HG03066 (cell line): ENCODE measurements at regions not wholly inside any gene's neighbourhood (a gene's known extent, or its start where the extent isn't known, plus 50 kb on each side); places are given as distances from the start of the nearest gene placed in this dataset.
"Not testable (repeated sequence)": the region's sequence is repeated elsewhere in the genome, so short reads cannot be mapped to it uniquely, and the experiment has no call there.

ENCODE experiments used
- ATAC-seq: cut with Tn5 transposase; IDR thresholded peaks from one replicate; pipeline ENCODE4 v1.9.1; 2021; ENCODE audit warnings: low read depth; ENCODE audit not compliant: unreplicated experiment

DNA sequence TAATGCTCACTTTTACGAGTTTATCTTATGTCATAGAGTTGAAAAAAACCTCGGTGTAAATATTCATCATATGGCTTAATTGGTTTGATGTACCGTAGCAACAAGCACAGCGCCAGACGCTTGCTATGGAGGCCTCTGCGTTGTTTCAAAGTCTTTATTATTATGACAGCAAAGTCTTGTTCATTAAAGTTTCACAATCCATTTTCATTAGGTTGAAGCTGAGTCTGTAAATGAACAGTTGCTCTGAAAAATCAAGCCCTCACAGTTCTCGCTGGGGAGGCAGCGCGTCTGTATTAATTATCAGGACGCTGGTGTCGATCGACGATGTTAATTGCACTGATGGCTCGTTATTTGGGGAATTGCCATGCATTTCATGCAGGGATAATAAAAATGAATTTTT, 185.6 kb downstream of the INSC start:
- ATAC-seq: no peak

DNA sequence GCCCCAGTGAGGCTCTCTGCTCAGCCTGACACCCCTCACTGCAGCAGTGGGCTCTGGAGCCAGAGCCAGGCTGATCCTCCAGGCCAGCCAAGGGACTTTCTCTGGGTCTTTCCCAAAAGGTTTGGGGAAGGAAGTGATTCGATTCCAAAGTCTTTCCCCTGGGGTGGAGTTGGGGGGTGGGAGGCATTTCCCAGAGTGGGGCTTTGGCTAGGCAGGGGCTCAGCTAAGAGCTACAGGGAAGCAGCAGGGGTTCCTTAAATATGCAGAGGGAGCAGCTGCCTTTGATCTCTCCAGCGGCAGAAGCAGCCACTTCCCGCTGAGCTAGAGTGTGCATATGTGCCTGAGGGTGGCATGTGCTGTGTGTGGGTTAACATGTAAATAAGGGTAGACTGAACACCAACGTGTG, 192.9 kb downstream of the INSC start:
- ATAC-seq: no peak

DNA sequence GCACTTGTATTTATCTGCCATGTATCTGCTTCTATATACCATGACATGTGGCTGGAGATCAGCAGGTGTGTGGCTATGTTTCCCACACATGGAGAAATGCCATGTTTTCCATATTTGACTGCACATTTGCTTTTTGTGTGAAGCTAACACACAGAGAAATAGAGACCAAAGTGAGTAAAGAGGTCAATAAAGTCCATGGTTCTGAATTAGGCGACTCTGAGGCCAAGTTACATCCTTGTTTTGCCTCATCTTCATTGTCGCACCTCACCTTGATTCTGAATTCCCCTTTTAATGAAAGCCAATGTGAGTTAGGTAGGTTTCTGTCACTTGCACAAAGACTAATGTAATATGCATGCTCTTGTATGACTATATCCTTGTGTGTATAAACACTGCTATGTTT, 194.1 kb downstream of the INSC start:
- no peak for ATAC-seq

DNA sequence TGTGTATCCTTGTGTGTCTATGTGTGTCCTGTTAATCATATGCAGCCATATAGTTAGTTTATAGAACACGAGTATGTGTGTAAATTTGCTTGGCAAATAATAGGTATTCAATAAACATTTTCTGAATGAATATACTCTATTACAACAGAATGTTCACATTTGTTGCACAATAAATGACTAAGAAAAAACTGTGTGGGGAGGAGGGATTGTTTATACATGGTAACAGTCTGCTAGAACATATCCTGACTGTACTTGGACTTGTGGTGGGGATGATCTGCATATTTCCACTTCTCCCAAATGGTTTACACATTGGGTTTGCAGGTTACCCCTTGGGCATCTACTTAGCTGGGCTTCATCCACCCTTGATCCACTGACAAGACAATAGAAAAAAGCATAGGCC, 194.6 kb downstream of the INSC start:
- no peak for ATAC-seq

DNA sequence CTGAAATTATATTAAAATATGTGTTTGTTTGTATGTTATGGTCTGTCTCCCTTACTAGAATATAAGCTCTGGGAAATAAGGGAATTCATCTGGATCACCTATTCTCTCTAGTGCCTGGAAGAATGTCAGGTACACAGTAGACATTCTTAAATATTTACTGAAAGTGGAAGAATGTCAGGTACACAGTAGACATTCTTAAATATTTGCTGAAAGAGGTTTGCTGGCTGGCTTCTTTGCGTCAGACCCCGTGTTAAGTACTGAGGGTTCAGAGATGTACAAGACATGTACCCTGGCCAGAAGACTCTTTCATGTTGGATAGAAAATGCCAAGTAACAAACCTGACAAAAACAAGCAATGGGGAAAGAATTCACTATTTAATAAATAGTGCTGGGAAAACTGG, 199.1 kb downstream of the INSC start:
- ATAC-seq: no peak

DNA sequence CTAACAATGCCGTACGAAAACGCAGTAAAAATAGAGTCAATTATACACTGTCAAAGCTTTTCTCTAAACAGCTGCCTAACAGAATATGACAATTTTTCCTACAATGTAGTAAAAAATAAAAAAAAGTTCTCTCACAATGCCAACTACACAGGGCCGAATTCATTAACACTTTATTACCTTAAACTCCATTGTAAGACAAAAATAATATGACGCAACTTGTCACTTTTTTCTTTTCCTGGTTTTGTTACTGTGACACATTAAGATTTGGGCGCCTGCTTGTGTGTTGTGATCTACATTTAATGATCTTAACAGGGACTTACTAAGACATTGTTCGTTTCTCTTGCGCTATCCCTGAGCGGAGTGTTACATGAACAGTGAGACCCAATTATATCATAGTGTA, 204.1 kb downstream of the INSC start:
- ATAC-seq: no peak

DNA sequence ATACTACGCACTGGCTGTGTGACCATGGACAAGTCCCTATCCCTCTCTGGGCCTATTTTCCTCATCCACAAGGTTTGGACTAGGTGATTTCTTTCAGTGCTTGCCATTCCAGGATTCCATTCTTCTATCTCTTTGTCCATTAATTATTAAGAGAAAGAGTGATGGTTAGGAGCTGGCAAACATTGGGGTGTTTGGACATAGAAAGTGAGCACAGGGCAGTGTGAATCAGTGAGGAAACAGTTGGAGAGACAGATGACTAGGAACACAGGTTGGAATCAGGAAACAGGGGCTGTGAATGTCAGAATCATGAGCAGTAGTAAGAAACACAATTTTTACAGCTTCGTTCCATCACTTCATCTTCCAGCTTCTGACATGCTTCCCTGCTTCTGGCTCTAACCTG, 211.8 kb downstream of the INSC start:
- no peak for ATAC-seq

DNA sequence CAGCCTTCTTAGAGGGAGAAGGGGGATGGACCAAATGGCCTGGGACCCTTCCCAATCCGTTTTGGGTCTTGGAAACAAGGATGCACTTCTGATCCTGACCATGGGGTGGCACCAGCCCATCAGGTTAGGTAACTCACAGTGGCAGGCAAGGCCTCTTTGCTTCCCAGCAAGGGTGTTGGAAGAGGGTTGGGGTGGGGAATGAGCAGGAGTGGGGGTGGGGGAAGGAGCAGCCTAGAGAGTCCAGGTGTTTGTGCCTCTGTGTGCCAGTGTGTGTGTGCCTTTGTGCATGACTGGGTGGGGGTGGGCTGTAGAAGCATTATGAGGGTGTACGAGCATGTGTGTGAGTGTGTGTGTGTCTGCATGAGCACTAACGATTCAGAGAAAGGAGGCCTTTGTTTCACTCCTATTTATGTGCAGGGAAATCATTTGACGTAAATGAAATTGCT, 213.1 kb downstream of the INSC start:
- no peak for ATAC-seq

DNA sequence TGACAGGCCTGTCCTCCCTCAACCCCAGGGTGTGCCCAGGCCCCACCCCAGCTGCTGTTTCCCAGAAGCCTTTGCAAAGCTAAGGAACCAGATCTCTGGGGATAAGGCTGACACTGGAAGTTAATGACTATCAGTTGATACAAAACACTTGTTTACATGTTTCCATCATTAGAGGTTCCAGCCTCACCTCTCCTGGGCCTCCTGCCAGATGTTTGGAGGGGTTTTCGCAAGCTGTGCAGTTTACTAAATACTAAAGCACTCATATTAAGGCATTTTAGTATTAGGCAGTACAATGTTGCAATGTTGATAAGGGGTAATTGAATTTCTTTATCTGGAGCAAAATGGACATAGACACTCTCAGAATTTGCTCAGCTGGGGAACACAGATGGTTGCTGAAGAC, 218.7 kb downstream of the INSC start:
- ATAC-seq: no peak

DNA sequence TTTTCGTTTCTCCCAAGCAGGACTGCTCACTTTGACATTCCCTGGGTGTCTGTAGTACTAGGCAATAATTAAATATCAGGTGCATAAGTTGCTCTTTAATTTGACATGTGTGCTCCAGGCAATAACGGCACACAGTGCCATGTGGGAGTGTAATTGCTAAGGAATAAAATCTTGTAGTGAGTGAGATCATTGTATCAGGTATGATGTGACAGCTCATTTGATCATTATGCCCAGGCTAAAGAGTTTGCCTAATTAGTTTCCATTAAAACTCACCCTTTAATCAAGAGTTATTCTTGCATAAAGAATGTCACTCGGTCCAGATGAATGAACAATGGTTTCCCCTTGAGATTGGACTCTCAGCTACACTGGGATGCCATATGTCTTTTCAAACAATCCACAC, 220.0 kb downstream of the INSC start:
- no peak for ATAC-seq

DNA sequence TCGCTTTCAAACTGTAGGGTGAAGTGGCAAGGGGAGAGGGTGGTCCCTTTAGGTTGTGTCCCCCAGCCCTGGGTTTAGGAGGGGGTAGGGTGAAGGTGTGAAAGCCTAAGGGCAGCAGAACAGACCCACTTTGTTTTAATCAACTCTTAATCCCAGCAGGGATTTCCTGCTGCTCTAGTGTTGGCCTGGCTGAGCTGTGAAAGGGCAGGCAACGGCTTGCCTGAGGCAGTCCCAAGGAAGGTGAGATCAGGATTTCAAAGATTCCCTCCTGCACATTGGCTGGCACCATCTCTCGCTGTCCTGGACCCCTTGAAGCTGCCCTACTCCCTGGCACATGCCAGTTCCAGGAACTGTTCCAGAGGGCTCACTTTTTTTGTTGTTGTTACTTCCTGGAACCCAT, 221.3 kb downstream of the INSC start:
- no peak for ATAC-seq

DNA sequence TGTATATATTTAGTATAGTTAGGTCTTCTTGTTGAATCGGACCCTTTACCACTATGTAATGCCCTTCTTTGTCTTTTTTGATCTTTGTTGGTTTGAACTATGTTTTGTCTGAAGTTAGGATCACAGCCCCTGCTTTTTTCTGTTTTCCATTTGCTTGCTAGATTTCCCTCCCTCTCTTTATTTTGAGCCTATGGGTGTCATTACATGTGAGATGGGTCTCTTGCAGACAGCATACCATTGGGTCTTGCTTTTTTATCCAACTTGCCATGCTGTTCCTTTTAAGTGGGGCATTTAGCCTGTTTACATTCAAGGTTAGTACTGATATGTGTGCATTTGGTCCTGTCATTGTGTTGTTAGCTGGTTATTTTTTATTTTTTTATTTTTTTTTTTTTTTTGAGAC, 224.6 kb downstream of the INSC start:
- ATAC-seq: no peak

DNA sequence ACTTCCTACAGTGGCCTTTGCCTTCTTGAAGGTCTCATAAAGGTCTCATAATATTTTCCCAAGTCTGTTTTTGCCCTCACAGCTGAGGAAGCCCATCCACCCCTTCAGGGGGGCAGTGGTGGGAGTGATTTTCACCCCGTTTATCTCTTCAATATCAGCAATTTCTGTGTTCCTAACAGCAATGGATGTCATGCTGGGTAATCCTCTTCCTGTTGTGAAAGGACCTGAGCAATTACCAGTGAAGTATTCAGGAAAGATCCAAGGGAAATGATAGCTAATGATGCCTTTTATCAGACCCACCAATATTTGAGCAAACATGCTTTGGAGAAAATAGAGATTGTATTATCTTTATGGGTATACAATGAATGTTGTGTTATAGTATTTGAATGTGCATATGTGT, 226.9 kb downstream of the INSC start:
- ATAC-seq: no peak

DNA sequence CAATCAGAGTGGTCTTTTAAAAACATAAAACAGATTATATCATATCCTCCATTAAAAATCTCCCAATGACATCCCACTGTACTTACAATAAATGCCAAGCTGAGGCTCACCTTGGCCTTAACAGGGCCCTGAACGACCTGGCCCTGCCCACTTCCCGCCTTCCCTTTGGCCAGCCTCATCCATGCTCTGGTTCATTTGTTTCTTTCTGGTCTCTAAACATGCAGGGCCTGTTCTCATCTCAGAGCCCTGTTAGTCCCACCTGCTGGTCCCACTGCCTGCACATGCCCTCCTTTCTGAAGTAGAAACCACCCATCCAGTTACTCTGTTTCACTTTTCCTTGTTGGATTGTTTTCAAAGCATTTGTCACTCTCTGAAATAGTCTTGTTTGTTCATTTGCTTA, 227.4 kb downstream of the INSC start:
- no peak for ATAC-seq

DNA sequence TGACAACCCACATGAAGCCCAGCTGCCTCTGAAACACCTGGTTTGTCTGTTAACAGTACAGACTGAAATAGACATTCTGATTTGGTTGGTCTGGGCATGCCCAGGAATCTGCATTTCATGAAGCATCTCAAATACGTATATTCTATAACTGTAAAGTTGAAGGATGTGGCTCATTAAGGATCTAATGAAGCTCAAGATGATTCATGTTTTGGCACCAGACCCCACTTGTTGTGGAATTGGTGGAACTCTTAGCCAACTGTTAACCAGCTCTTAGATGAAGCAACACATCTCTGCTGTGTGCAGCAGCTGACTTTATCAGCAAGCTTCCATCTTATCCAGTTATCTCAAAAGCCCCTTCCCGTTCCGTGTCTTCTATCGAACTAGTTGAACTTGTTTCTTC, 232.2 kb downstream of the INSC start:
- no peak for ATAC-seq

DNA sequence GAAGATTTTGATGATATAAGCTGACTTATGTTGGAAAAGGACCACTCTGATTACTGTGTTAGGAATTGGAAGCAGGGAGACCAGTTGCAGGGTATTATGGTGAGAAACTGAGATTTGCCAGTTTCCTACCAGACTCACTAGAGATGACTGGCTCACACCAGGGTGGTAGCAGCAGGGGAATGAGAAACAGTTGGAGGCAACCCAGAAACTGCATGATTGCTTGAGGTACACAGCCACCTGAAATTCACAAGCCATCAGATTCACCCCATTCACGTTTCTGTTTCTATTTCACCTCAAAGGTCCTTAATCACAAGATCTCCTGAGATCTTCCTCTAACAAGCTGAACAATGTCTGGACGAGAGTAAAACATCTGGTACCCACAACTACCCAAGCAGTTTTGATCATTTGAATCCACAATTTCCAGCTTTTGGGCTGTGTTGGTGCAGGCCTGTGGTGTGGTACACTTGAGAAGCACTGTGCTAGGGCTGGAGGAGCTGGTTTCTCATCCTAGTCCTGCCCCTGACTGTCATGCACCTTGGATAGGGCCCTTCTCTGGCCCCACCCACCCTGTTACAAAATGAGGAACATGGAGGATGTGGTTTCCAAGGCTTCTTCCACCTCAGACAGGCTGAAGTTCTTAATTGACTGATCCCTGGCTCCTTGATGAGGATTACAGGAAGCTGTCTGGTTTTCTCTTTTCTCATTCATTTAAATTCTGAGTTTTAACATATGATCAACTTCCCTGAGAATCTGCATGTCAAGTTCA, 233.4 kb downstream of the INSC start:
- ATAC-seq: no peak

DNA sequence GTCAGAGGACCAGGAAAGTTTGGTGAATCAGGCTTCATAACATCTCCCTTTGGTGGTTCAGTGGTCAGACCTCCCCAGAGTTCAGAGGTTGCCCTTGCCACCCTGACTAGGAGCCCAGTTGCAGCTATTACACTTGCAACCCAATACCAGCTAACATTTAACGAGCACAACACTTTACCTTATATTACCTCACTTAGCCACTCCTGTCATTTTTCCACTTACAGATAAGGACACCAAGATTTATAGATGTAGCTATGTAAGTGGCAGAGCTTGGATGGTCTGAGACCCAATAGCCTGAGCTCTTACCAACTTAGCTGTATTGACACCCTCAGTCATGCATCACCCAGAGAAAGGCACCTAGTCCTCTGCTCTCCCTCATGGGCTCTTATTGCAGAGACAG, 234.7 kb downstream of the INSC start:
- ATAC-seq: no peak

DNA sequence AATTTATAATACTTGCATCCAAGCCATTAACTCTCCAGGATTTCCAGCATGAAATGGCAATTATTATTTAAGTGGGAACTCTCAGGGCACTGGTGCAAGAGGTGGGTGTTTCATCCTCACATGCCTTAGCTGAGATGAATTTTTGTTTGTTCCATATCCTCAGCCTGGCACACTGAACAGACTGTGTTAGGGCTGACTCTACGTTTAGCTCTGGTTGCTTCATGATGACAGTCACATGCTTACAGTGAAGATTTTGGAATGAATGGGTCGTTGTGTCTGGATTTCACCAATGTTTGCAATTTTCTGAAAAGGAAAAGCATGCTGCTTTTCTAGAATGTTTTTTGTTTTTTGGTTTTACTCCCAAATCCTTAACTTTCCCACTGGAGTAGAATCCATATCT, 246.6 kb downstream of the INSC start:
- no peak for ATAC-seq

DNA sequence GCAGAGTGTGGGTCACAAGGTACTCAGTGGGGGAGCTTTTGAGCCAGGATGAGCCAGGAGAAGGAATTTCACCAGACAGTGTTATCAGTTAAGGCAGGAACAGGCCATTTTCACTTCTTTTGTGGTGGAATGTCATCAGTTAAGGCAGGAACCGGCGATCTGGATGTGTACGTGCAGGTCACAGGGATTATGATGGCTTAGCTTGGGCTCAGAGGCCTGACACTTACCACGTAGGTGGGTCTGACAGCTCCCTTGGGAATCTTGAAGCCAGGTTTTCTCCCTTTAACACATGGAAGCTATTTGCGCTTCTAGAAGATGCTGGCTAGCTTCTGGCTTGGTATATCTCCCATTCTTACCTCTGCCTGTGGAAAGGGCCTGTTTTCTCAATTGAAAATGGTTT, 250.6 kb downstream of the INSC start:
- not testable (repeated sequence) for ATAC-seq

DNA sequence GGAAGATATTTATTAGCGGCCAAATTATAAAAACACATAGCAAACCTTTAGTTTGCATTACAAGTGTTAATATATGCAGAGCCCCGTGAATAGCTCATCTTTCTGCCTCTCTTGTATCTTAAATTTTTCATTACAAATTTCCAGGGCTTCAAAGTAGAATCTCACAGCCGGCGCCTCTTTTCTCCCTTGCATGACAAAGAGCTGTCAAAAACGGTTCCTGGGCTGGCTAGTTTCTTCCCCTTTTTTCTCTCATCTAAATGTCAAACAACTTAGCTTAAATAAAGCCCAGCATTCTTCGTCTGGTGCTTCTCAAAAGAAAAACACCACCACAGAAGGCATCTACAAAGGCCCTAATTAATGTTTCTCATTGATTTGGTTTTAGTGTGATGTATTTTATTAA, 253.0 kb downstream of the INSC start:
- ATAC-seq: no peak

DNA sequence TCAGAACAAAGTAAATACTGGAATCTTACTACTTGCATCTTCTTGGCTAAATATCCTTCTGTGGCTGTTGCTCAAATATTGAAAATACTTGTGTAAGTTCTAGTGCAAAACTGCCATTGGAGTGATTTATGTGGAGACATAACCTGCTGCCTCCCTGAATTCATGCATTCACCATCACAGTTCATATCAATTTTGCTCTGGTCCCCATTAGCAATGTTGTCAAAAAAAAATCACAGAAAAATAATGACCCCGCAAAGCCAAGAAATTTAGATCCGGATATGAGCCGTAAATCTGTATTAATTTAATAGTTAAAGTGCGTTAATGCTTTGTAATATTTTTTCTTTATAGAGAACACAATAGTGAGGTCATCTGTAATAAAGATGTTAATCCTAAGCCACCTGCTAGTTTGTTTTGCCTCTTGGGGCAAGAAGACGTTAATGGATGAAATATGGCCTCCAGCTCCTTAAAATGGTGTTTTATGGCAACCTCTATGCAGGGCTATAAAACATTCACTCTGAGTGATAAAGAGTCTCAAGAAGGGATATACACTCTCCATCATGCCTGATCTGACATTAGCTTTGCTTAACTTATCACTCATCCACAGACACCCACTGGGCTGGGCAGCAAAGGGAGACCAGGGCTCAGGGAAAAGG, 255.9 kb downstream of the INSC start:
- ATAC-seq: no peak

DNA sequence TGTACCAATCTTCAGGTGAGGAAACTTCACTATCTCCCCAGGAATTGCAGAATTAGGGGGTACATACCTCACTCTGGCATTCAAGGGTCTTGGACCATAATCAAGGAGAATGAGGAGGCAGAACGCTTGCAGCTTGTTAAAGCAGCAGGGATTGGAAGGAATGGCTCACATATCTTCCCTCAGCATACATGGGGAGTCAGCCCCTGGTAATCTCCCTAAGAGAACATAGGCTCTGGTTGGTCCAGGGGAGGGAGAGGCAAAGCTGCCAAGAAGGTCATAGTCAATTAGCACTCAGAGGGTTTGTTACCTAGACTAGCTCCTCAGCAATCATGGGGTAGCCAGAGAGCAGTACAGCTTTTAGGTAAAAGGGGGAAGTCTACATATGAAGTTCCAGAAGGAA, 256.8 kb downstream of the INSC start:
- no peak for ATAC-seq
